22Rv1 (cell line): ENCODE measurements at regions not wholly inside any gene's neighbourhood (a gene's known extent, or its start where the extent isn't known, plus 50 kb on each side); places are given as distances from the start of the nearest gene placed in this dataset.

Source experiments
- ZFX ChIP-seq: fragments of 450-650 bp; IDR thresholded peaks from 2 replicates; pipeline ENCODE4 v1.6.1; 2017; ENCODE audit warnings: antibody characterized with exemption, borderline replicate concordance
- TF ChIP-seq, protein P1 (sequence below): fragments of 450-650 bp; IDR thresholded peaks from 2 replicates; pipeline ENCODE4 v1.5.1; 2017; ENCODE audit warnings: mild to moderate bottlenecking

DNA sequence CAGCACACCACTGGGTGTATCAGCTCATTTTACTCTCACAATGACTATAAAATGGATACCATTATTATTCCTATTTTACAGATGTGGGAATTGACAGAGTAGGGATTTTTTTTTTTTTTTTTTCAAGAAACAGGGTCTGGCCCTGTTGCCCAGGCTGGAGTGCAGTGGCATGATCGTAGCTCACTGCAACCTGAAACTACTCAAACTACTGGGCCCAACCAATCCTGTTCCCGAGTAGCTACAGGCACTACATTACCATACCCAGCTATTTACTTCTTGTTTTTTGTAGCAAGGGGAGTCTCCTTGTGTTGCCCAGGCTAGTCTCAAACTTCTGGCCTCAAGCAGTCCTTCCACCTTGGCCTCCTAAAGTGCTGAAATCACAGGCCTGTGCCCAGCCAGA lies 95.2 kb downstream of the LARP7 start:
- TF ChIP-seq, protein P1, sequence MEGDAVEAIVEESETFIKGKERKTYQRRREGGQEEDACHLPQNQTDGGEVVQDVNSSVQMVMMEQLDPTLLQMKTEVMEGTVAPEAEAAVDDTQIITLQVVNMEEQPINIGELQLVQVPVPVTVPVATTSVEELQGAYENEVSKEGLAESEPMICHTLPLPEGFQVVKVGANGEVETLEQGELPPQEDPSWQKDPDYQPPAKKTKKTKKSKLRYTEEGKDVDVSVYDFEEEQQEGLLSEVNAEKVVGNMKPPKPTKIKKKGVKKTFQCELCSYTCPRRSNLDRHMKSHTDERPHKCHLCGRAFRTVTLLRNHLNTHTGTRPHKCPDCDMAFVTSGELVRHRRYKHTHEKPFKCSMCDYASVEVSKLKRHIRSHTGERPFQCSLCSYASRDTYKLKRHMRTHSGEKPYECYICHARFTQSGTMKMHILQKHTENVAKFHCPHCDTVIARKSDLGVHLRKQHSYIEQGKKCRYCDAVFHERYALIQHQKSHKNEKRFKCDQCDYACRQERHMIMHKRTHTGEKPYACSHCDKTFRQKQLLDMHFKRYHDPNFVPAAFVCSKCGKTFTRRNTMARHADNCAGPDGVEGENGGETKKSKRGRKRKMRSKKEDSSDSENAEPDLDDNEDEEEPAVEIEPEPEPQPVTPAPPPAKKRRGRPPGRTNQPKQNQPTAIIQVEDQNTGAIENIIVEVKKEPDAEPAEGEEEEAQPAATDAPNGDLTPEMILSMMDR, result no peak
- TF ChIP-seq ZFX, result no peak
